Right hindlimb (tissue), 1 donor: ENCODE measurements at regions not wholly inside any gene's neighbourhood (a gene's known extent, or its start where the extent isn't known, plus 50 kb on each side); places are given as distances from the start of the nearest gene placed in this dataset.

Experiments used
- DNase-seq: peaks from one replicate; pipeline ENCODE4 v3.0.0-alpha.2; 2018

DNA sequence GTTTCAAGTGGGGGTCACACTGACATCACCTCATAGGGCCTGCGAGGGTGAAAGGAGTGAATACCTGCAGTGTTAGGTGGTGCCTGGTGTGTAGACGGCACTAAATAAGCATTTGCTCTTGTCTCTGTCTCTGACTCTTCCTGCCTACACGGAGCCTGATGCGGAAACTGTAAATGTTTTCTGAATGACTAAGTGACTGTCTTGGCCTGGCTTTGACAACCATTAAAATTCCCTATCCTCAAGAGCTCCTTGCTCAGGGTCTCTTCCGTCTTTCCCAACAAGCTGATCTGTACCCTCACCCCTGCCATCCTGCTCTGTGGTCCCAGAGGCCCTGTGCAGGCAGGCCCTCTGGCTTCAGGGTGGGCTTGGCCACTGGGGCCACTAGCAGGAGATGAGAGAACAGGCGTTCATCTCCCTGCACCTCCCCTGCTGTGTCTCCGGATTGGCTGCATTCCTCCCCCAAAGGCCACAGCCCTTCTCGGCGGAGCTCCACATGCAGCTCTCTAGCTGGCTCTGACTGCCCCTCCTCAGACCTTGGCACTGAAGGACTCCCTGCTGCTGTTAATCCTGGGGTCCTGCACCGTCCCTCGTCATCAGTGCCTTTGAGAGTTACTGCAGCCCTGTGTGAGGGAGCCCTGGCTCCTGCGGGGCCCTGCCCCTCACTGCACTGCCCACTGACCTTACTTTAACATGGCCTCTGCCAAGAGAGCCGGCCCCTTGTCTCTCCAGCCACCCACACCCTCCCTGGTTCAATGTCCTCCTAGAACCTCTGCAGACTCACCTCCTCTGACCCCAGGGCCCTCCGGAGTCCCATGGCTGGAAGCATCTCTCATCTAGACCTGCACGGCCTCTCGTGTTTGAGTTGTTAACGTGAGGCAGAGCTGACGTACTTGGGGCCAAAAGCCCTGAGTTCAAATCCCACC lies 211.1 kb downstream of the MATN1 start:
- DNase-seq: no peak

DNA sequence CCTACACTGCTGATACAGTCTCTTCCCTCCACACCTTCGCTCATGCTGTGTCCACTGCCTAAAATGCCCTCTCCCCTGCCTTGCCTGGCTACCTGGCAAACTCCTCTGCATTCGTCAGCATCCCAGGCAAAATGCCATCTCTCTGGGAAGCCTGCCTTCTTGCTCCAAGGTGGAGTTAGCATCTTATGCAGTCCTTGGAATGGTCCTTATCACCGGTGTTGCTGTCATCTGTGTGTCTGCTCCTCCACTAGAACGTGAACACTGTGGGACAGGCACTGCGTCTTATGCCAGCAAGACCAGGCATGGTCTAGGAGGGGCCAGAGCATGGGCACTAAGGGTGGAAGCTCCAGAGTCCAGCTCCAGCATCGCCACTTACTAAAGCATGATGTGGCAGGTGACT lies 211.8 kb downstream of the MATN1 start:
- DNase-seq: no peak

DNA sequence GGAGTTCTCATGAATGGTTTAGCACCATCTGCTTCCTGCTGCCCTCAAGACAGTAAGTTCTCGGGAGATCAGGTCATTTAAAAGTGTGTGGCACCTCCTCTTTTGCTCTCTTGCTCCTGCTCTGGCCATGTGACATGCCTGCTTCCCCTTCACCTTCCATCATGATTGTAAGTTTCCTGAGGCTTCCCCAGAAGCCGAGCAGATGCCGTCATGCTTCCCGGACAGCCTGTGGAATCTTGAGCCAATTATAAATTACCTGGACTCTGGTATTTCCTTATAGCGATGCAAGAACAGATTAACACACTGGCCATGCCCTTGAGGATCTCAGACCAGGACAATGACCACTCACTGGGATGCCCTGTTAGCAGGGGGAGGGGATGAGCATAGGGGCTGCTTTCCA lies 212.3 kb downstream of the MATN1 start:
- no peak for DNase-seq

DNA sequence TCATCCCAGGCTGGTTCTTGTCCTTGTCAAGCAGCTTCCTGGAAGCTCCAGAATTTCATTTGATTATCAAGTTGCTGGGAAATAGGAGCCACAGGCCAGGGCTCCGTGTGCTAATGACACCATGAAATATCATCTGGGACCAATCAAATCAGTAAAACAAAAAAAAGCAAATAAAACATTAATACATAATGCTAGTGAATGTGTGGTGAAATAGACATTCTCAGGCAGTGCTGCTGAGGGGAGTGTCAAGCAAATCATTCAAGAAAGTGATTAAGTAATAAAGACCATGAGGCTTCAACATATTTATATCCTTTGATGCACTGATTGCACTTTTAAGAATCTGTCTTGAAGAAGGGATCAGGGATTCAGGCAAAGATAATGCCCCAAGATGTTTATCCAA lies 213.7 kb downstream of the MATN1 start:
- no peak for DNase-seq

DNA sequence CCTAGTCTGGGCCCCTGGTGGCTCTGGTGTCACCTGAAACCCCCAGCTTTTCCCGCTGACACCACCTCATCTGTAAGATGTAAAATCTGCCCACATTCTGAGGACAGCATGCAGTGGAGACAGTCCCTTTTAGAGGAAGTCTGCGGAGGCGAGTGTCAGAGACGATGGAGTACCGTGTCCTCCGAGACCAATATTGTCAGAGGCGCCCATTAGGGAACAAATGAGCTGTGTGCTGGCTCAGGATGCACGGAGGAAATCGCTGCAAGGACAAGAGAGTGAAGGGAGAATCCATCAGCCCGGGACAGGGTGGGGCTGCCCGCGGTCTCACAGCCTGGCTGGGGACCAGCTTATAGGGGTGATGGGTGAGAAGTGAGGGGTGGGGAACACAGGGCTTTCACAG lies 214.8 kb downstream of the MATN1 start:
- DNase-seq: no peak

DNA sequence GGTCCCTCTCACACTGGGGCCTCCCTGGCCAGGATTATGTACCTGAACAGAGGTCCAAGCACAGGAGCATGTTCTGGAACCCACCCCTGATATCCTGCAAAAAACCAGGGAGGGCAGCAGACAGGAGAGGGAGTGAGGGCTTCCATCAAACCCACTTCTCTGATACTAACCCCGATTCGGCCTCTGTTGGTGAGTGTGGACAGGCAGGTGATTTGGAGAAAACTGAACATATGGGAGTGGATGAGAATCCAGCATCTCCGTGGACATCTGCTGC lies 215.3 kb downstream of the MATN1 start:
- DNase-seq: no peak

DNA sequence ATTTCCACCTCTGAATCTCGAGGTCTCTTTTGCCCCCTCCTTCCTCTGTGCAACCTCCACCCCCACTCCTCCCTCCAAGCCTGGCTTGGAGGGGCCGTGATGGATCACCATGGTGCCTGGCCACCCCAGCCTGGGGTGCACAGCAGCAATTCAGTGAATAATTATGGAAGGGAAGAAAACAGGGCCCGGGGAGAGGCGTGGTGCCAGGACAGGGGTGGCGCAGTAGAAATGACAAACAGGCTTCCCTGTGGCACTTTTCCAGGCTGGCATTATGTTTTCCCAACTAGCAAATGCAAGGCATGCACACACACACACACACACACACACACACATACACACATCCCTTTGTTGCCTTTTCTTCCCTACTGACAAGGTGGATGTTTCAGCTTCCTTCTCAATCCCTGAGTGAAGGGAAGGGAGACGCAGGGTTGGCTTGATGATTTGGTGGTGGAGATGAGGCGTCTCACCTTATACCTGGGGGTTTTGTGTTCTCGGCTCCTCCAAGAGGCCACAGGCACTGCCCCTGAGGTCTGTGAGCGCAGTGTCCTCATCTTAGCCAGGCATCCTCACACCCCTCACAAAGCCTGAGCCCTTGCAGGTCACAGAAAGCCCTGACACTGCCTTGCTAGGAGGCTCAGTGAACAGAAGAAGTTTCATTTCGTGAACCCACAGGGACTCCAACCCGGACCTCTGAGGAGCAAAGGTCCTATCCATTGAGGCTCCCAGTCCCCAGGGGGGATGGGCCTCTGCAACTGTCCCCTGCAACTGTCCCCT lies 215.8 kb downstream of the MATN1 start:
- DNase-seq: no peak

DNA sequence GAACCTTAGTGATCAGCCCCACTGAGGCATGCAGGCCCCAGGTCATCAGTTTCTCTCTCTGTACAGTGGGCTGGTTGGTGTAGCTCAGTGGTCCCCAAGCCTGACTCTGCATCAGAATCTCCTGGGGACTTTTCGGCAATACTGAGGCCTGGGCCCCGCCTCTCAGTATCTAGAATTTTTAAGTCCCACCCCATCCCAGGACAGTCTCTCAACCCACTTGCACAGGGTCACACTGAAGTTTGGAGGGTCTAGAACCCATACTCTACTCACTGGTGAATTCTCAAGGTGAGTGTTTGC lies 216.4 kb downstream of the MATN1 start:
- no peak for DNase-seq

DNA sequence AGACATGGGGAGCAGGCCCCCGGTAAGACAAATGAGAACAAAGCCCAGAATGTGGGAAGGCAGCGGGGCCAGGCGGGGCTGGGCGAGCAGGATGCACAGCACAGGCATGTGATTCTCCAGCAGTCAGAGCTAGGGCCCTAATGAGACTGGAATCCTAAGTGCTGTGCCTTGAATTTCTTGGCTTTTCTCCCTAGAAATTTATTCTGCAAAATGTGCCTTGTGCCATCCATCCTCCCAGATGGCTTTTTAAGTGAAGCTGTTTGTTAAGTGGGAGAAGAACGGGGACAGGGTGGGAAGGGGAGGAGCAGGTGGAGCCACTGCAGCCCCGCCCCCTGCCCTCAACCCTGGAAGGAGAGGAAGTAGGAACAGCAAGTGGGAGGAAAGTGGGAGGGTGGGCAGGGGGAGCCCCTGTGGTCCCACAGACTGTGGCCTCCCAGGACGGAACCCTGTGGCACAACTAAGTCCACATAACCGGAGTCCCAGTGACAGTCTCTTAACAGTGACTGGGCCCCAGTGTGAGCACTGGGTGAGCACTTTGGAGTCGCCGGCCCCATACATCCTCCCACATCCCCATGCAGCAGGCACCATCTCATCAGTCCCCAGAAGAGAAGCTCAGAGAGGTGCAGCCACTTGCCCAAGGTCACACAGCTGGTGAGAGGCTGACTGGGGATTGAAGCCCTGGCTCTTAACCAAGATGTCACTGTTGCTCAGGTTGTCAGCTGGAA lies 216.9 kb downstream of the MATN1 start:
- DNase-seq: no peak

DNA sequence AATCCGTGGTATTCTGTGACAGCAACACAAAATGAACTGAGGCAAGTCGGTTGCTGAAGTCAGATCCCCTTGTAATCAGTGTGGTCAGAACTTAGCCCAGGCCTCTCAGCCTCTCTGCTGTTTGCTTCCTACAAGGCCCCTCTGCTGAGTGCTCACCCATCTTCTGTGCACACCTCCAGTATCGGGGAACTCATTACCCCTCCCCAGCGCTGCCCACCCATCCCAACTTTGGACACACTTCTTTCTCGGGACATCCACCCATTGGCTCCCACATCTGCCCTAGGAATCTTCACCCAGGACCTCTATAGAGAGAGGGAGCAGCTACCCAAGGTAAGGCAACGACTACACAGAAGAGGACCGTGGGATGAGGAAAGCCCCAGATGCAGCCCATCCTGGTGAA lies 217.5 kb downstream of the MATN1 start:
- no peak for DNase-seq

DNA sequence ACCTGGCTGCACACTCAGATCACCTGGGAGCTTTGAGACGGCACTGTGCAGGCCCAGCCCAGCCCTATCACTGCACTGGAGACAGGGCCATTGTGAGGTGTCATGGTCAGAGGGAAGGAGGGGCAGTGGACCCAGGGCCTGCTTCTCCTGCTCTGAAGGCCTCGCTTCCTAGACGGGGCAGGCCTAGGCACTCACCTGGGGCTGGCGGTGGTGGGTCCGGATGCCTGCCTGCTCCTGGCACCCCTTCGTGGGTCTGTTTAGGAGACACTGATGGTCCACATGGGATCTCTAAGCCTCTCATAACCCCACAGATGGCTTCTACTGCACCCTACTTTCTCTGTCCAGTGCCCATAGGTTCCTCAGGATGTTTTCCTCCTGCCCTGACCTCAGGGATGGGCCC lies 230.9 kb downstream of the MATN1 start:
- no peak for DNase-seq

DNA sequence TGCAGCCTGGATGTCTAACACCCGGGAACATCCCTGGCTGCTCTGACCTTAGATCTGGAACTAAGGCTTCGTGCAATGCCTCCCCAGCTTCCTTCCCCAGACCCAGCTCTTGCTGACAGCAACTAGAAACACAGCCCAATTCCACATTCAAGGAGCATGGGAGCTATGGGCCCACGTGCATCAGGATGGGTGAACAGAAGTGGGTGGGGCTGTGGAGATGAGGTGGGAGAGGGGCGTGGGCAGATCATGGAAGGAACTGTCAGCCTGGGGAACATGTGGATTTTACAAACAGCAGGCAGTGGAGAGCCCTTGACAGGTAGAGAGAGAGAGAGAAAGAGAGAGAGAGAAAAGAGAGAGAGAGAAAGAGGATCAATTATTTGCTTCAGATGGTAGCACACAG lies 231.6 kb downstream of the MATN1 start:
- no peak for DNase-seq

DNA sequence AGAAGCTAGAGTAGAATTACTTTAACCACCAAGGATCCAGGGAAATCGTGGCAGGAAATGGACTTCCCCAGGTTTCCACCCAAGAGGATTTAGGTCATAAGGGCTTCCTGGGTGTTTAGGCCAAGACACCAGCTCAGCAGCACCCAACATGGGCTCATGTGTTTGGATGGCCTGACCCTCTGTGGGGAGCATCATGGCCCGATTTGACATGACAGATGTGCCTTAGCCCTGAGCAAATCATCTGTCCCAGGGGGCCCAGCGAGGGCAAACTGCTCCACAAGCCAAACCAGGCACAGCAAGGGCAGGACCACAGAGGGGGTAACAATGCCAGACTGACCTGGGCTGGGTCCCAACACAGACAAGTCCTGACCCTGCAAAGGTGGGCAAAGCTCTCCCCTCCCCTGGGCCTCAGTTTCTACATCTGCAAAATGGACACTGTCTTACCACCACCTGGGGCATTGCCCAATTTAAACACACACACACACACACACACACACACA lies 232.8 kb downstream of the MATN1 start:
- DNase-seq: no peak

DNA sequence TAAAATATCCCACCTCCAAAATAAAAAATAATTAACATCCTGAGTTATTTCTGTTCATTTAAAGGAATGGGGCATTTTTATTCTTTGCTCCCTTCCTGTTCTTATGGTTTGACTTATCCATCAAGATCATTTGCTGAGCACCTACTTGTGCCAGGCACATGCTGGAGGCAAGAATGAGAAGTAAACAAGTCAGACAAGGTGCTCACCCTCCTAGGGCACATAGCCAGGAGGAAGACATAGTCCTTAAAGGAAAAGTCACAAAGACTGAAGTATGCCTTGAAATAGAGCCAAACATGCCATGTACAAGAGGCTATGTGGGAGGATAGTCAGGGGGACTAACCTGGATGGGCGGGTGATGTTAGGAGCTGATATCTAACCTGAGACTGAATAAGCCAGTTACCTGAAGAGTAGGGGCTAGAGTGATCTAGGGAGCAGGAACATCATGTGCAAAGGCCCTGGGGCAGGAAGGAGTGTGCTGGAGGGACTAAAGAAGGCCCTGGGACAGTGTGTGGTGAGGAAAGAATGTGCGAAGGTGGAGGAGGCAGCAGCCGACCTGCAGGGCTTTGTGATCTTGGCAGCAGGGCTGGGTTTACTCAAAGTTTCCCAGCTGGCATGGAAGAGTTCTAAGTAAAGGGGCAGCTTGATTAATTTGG lies 233.5 kb downstream of the MATN1 start:
- no peak for DNase-seq

DNA sequence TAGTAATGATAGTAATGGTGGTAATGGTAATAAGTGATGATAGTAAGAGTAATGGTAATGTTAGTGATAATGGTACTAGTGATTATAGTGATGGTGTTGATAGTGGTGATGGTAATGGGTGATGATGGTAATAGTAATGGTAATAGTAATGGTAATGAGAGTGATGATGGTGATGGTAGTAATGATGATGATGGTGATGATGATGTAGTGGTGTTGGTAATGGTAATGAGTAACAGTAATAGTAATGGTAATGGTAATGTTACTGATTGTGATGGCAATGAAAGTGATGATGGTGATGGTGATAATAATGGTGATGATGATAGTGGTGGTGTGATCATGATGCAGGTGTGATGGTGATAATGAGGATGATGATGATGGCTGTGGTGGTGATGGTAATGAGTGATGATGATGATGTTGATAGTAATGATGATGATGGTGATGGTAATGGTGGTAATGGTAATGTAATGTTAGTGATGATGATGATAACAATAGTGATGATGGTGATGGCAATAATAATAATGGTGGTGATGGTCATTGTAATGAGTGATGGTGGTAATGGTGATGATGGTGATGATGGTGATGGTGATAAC lies 235.0 kb downstream of the MATN1 start:
- DNase-seq: no peak

DNA sequence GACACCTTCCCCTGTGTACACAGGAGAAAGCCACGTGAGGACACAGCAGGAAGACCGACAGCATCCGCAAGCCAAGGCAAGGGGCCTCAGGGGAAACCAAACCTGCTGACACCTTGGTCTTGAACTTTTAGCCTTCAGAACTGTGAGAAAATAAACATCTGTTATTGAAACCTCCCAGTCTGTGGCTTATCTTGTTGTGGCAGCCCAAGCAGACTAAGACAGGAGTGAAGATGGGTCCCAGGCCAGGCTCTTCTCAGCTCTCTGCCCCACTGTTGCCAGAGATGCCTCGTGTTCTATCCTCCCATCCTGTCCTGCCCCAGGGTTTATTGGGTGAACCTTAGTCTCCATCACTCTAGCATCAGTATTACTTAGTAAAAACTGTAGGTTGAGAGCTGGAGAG lies 236.3 kb downstream of the MATN1 start:
- DNase-seq: no peak

DNA sequence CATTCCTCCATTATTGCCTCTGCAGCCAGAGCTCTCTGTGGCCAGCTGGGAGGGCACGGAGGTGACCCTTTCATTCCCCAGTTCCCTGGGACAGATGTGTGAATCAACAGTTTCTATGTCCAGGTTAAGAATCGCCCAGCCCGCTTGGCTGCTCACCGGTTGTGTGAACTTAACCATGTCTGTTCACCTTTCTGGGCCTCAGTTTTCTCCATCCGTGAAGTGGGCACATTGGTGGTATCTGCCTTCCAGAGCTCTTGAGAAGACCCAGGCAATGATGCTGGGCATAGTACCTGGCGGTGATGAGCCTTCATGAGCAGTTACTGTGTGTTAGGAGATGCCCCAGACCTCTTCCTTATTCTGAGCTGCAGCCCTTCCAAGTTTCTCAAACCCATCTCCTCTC lies 238.3 kb downstream of the MATN1 start:
- DNase-seq: no peak

DNA sequence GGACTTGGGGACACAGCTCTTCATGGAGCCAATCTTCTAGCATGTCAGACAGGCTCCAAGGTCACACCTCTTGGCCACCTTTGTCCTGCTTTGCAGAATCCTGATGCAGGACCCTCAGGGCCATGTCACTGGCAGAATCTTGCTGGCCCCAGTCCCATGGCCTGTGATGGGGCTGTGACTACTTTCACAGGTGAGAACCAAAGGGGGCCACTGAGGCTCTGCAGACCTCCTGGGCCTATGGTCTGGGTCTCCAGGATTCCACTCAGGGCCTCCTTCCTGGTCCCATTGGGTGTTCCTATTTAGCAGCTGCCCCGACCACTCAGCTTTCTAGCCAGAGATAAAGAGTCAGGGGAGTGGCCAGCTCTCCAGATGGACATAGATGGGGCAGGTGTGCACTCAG lies 238.7 kb downstream of the MATN1 start:
- DNase-seq: no peak

DNA sequence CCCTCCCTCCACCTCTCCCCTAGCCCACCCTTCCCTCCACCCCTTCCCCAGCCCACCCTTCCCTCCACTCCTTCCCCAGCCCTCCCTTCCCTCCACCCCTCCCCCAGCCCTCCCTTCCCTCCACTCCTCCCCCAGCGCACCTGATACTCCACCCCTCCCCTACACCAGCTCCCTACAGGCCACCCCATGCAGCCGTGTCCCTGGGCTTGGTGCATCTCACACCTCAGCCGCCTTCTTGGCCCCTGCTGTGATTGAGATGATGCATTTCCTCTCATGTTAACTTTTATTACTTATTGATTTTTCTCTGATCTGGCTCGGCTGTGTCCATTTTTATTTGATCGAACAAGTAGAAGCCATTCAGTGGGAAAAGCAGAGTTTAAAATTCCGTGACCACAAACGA lies 243.8 kb downstream of the MATN1 start:
- DNase-seq: no peak

DNA sequence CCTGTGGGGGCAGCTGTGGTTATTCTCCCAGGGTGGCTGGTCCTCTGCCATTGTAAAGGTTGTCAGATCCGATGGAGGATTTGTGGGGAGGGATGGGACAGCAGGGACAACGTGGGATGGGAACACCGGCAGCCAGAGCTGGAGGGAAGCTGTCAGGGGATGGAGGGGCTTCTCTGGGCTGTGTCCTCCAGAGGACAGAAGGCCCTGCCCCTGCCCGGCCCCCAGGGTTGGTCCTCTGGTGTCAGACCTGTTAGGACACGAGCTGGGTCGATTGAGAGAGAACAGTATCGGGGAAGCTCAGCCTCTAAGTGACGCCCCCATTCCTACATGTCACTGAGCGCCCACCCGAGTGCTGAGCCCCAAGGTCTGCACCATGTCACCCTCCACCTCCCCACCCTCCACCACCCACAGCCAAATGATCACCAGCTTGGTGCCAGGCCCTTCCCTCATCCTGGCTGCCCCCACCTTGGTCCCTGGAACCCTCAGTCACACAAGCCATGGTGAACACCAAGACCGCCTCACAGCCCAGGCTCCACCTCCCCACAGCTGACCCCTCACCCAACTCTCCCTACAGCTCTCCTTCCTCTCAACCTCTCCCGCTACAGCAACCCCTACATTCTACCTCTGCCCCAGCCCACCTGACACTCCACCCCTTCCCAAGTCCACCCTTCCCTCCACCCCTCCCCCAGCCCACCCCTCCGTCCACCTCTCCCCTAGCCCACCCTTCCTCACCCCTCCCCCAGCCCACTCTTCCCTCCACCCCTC lies 244.4 kb downstream of the MATN1 start:
- no peak for DNase-seq

DNA sequence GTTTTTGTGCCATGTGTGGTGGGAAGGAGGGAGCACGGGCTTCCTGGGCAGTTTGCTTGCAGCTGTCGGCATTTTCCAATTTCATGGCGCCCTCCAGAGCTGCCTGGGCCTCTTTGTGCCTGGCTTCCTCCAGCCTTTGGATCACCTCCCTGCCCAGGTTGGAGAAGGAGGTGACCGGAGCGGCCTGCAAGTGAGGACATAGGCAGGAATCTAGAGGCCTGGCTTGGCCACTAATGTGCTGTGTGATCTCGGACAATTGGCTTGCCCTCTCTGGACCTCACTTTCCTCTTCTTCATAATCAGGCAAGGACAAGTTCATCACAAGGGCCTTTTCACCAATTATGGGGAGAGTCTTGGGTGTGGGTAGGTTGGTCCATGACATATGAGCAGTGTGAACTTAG lies 245.1 kb downstream of the MATN1 start:
- no peak for DNase-seq

DNA sequence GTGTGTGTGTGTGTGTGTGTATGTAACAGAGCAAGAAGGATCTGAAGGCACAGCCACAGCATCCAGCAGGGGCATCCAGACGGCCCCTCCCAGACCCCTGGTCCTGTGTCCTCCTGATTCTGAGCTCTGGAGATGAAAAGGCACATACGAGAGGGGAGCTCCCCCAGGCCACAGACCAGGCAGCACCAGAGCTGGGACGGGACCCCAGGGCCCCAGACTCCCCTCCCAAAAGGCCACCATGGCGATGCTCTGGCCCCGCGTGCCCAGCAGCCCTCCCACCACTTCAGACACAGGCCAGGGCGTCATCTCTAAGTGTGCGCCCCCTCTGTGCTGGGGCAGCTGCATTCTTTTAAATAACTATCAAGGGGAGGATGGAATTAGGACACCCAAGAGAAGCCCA lies 245.8 kb downstream of the MATN1 start:
- DNase-seq: no peak
